Natural killer cell (primary cell): ENCODE measurements at regions not wholly inside any gene's neighbourhood (a gene's known extent, or its start where the extent isn't known, plus 50 kb on each side); places are given as distances from the start of the nearest gene placed in this dataset.

Experiments
- ATAC-seq, 3 donors: fragments of 150-1000 bp in 2 of 3; fragments of 200-7000 bp in 1 of 3; cut with Tn5 transposase; 1 replicate in 1 of 3; 2 replicates in 2 of 3; pipeline ENCODE4 v1.10.0; 2021; ENCODE audit warnings: mild to moderate bottlenecking in 2 of 3, moderate library complexity in 2 of 3
- DNase-seq, 2 donors: peaks; one replicate each; pipeline versions ENCODE4 v3.0.0 to v3.0.0-alpha.2; 2013 to 2021; ENCODE audit warnings: mixed read lengths in 1 of 2
- H3K27ac ChIP-seq: one replicate; pipeline ENCODE4 v1.5.1; 2013; ENCODE audit warnings: mild to moderate bottlenecking, low read length
- H3K27me3 ChIP-seq: one replicate; pipeline ENCODE4 v1.6.1; 2013; ENCODE audit warnings: low read length; ENCODE audit not compliant: control insufficient read depth, insufficient read depth
- H3K36me3 ChIP-seq: one replicate; pipeline ENCODE4 v1.6.1; 2013; ENCODE audit warnings: low read length; ENCODE audit not compliant: control insufficient read depth, insufficient read depth
- H3K4me1 ChIP-seq: one replicate; pipeline ENCODE4 v1.6.1; 2013; ENCODE audit warnings: low read length; ENCODE audit not compliant: control insufficient read depth, insufficient read depth
- H3K4me3 ChIP-seq: one replicate; pipeline ENCODE4 v1.5.1; 2013; ENCODE audit warnings: low read length
- H3K9me3 ChIP-seq: one replicate; pipeline ENCODE4 v1.6.1; 2013; ENCODE audit warnings: low read length; ENCODE audit not compliant: control insufficient read depth, insufficient read depth
- H3K27ac Mint-ChIP-seq, 2 donors: one replicate each; pipeline ENCODE4 v1.8.0; 2022; ENCODE audit warnings: mild to moderate bottlenecking in 2 of 2, mixed read lengths in 2 of 2, moderate library complexity in 1 of 2
- H3K27me3 Mint-ChIP-seq, 2 donors: one replicate each; pipeline ENCODE4 v1.8.0; 2022; ENCODE audit warnings: low read depth in 2 of 2, mixed read lengths in 2 of 2
- H3K36me3 Mint-ChIP-seq: one replicate; pipeline ENCODE4 v1.8.0; 2022; ENCODE audit warnings: mixed read lengths
- H3K4me1 Mint-ChIP-seq, 2 donors: one replicate each; pipeline ENCODE4 v1.8.0; 2022; ENCODE audit warnings: mixed read lengths in 2 of 2
- H3K4me3 Mint-ChIP-seq: one replicate; pipeline ENCODE4 v1.8.0; 2022; ENCODE audit warnings: mild to moderate bottlenecking, moderate library complexity, mixed read lengths
- H3K9me3 Mint-ChIP-seq, 2 donors: one replicate each; pipeline ENCODE4 v1.8.0; 2022; ENCODE audit warnings: mixed read lengths in 2 of 2
- CTCF ChIP-seq: fragments of 200-600 bp; IDR thresholded peaks from one replicate; pipeline ENCODE4 v1.8.0; 2022; ENCODE audit warnings: antibody characterized with exemption
- WGBS: methylation state at CpG from one replicate; pipeline ENCODE4 v1.1.7; 2013; ENCODE audit warnings: missing lambda C conversion rate; ENCODE audit not compliant: insufficient coverage; 5-methylcytosine and 5-hydroxymethylcytosine counted together
- intact Hi-C: fragments of 100-400 bp; cut with micrococcal nuclease; formaldehyde crosslinking; loops from one replicate; pipeline ENCODE4 v1.14.2; 2022

- Mint-ChIP-seq H3K4me3 (no peak overlapping the region), H3K4me1 (peaks cover 0 to 6% of the 10 kb centered on the region in 2 donors), H3K27ac (no peak overlapping the region), H3K9me3 (no peaks in the 10 kb centered on the region), H3K36me3 (no peaks in the 10 kb centered on the region), H3K27me3 (no peaks in the 10 kb centered on the region)
- H3K4me3 ChIP-seq, result no peak overlapping the region
- no peaks in the 10 kb centered on the region for H3K36me3 ChIP-seq
- H3K4me1 ChIP-seq, result no peaks in the 10 kb centered on the region
- no peak overlapping the region for H3K27ac ChIP-seq
- H3K9me3 ChIP-seq, result no peaks in the 10 kb centered on the region
- H3K27me3 ChIP-seq, result no peaks in the 10 kb centered on the region
- WGBS, result 86% methylated on average over 6 of the region's 6 CpGs
- intact Hi-C loops, result no loop called here
- ATAC-seq, result no peak
- TF ChIP-seq CTCF, result no peak
- DNase-seq, result no peak
These were observed 1084.2 kb upstream of the NCAM2 start for GRCh38 chr21:19914028-19914427.

GRCh38 chr21:19921211-19921610, 1077.0 kb upstream of the NCAM2 start:
- H3K9me3 Mint-ChIP-seq, result peaks cover 0 to 2% of the 10 kb centered on the region in 2 donors
- H3K4me1 Mint-ChIP-seq, result no peaks in the 10 kb centered on the region
- H3K36me3 Mint-ChIP-seq, result no peaks in the 10 kb centered on the region
- DNase-seq (no peak), ATAC-seq (no peak)
- Histone ChIP-seq H3K9me3 (no peaks in the 10 kb centered on the region), H3K36me3 (no peaks in the 10 kb centered on the region), H3K4me3 (no peak overlapping the region), H3K27me3 (no peaks in the 10 kb centered on the region), H3K4me1 (no peaks in the 10 kb centered on the region), H3K27ac (no peak overlapping the region)
- no peak for TF ChIP-seq CTCF
- H3K4me3 Mint-ChIP-seq, result no peak overlapping the region
- H3K27ac Mint-ChIP-seq, result no peak overlapping the region
- H3K27me3 Mint-ChIP-seq, result no peaks in the 10 kb centered on the region
- intact Hi-C loops, result no loop called here

GRCh38 chr21:19922122-19922521, 1076.1 kb upstream of the NCAM2 start:
- Histone ChIP-seq H3K36me3 (no peaks in the 10 kb centered on the region), H3K9me3 (no peaks in the 10 kb centered on the region), H3K4me1 (no peaks in the 10 kb centered on the region), H3K27ac (no peak overlapping the region), H3K27me3 (no peaks in the 10 kb centered on the region), H3K4me3 (no peak overlapping the region)
- H3K4me3 Mint-ChIP-seq, result no peak overlapping the region
- DNase-seq (no peak), ATAC-seq (no peak)
- WGBS, result 88% methylated on average over 2 of the region's 3 CpGs
- TF ChIP-seq CTCF, result no peak
- no peaks in the 10 kb centered on the region for H3K36me3 Mint-ChIP-seq
- intact Hi-C loops, result no loop called here
- peaks cover under 1 to 2% of the 10 kb centered on the region in 2 donors for H3K9me3 Mint-ChIP-seq
- no peaks in the 10 kb centered on the region for H3K27me3 Mint-ChIP-seq
- H3K4me1 Mint-ChIP-seq, result no peaks in the 10 kb centered on the region
- no peak overlapping the region for H3K27ac Mint-ChIP-seq

- Mint-ChIP-seq H3K4me1 (peaks cover 15 to 25% of the 10 kb centered on the region in 2 donors), H3K4me3 (peak overlapping the region; percentile 71), H3K9me3 (peaks cover under 1 to 2% of the 10 kb centered on the region in 2 donors), H3K27me3 (no peaks in the 10 kb centered on the region), H3K27ac (peak overlapping the region in 1 of 2 donors; percentile 9), H3K36me3 (no peaks in the 10 kb centered on the region)
- intact Hi-C loops, result no loop called here
- DNase-seq (no peak), ATAC-seq (peak in 2 of 3 donors; percentile 18 to 76)
- WGBS, result 15% methylated on average over 4 of the region's 6 CpGs
- no peak overlapping the region for H3K4me3 ChIP-seq
- no peak overlapping the region for H3K27ac ChIP-seq
- TF ChIP-seq CTCF, result no peak
- H3K27me3 ChIP-seq, result no peaks in the 10 kb centered on the region
- no peaks in the 10 kb centered on the region for H3K4me1 ChIP-seq
- H3K9me3 ChIP-seq, result no peaks in the 10 kb centered on the region
- H3K36me3 ChIP-seq, result no peaks in the 10 kb centered on the region
These were observed 1062.7 kb upstream of the NCAM2 start for GRCh38 chr21:19935467-19935866.
